Liver (tissue), 8 donors: ENCODE measurements at regions not wholly inside any gene's neighbourhood (a gene's known extent, or its start where the extent isn't known, plus 50 kb on each side); places are given as distances from the start of the nearest gene placed in this dataset.

ENCODE experiments used
- DNase-seq: peaks from one replicate; pipeline ENCODE4 v3.0.0-alpha.2; 2017; ENCODE audit warnings: low spot score
- H3K27ac ChIP-seq, 2 donors: one replicate each; pipeline ENCODE4 v1.7.0; 2013; ENCODE audit warnings: inconsistent platforms in 2 of 2, low read length in 2 of 2, control low read depth in 1 of 2, low read depth in 1 of 2, mild to moderate bottlenecking in 1 of 2
- H3K27me3 ChIP-seq, 4 donors: one replicate each; pipeline versions ENCODE4 v1.6.1 to v1.7.0; 2013; ENCODE audit warnings: low read length in 3 of 4, inconsistent platforms in 1 of 4, mild to moderate bottlenecking in 1 of 4, moderate library complexity in 1 of 4; ENCODE audit not compliant: control insufficient read depth in 4 of 4, insufficient read depth in 4 of 4
- H3K36me3 ChIP-seq, 4 donors: one replicate each; pipeline versions ENCODE4 v1.6.1 to v1.7.0; 2013; ENCODE audit warnings: low read length in 3 of 4, mild to moderate bottlenecking in 3 of 4, low read depth in 1 of 4, moderate library complexity in 1 of 4; ENCODE audit not compliant: control insufficient read depth in 4 of 4, insufficient read depth in 3 of 4
- H3K4me1 ChIP-seq, 4 donors: one replicate each; pipeline versions ENCODE4 v1.6.1 to v1.7.0; 2013; ENCODE audit warnings: low read length in 3 of 4, mild to moderate bottlenecking in 3 of 4, moderate library complexity in 1 of 4; ENCODE audit not compliant: control insufficient read depth in 4 of 4, insufficient read depth in 4 of 4
- H3K4me3 ChIP-seq, 3 donors: one replicate each; pipeline versions ENCODE4 v1.6.1 to v1.7.0; 2013; ENCODE audit warnings: low read length in 3 of 3, control low read depth in 1 of 3, low read depth in 1 of 3, mild to moderate bottlenecking in 1 of 3
- H3K9ac ChIP-seq, 2 donors: one replicate each; pipeline ENCODE4 v1.7.0; 2013; ENCODE audit warnings: low read length in 2 of 2, mild to moderate bottlenecking in 2 of 2, moderate library complexity in 2 of 2, control low read depth in 1 of 2, low read depth in 1 of 2
- H3K9me3 ChIP-seq, 4 donors: one replicate each; pipeline versions ENCODE4 v1.6.1 to v1.7.0; 2013; ENCODE audit warnings: low read length in 3 of 4; ENCODE audit not compliant: control insufficient read depth in 4 of 4
- EGR1 ChIP-seq, 2 donors: IDR thresholded peaks; 2 replicates each; pipeline ENCODE4 v1.6.1; 2016 to 2018; ENCODE audit warnings: antibody characterized with exemption in 2 of 2, low read depth in 2 of 2
- FOXA1 ChIP-seq: IDR thresholded peaks from 2 replicates; pipeline ENCODE4 v1.6.1; 2016; ENCODE audit warnings: antibody characterized with exemption
- FOXA2 ChIP-seq: IDR thresholded peaks from 2 replicates; pipeline ENCODE4 v1.6.1; 2016; ENCODE audit warnings: antibody characterized with exemption
- GABPA ChIP-seq, 2 donors: IDR thresholded peaks in 1 of 2; conservative IDR thresholded peaks in 1 of 2; 2 replicates each; pipeline ENCODE4 v1.6.1; 2016; ENCODE audit warnings: antibody characterized with exemption in 2 of 2, mild to moderate bottlenecking in 1 of 2, moderate library complexity in 1 of 2
- HNF4A ChIP-seq, 2 donors: conservative IDR thresholded peaks; 2 replicates each; pipeline ENCODE4 v1.6.1; 2016; ENCODE audit warnings: antibody characterized with exemption in 2 of 2, mild to moderate bottlenecking in 2 of 2
- HNF4G ChIP-seq: IDR thresholded peaks from 2 replicates; pipeline ENCODE4 v1.6.1; 2016; ENCODE audit warnings: antibody characterized with exemption
- JUND ChIP-seq, 2 donors: IDR thresholded peaks; 2 replicates each; pipeline ENCODE4 v1.6.1; 2016; ENCODE audit warnings: antibody characterized with exemption in 2 of 2
- NR2F2 ChIP-seq: IDR thresholded peaks from 2 replicates; pipeline ENCODE4 v1.6.1; 2016; ENCODE audit warnings: antibody characterized with exemption
- RAD21 ChIP-seq, 2 donors: IDR thresholded peaks; 2 replicates each; pipeline ENCODE4 v1.6.1; 2016; ENCODE audit warnings: antibody characterized with exemption in 2 of 2, mild to moderate bottlenecking in 2 of 2
- REST ChIP-seq: IDR thresholded peaks from 2 replicates; pipeline ENCODE4 v1.6.1; 2016; ENCODE audit warnings: antibody characterized with exemption, mild to moderate bottlenecking
- RXRA ChIP-seq, 2 donors: IDR thresholded peaks; 2 replicates each; pipeline ENCODE4 v1.6.1; 2017 to 2018; ENCODE audit warnings: antibody characterized with exemption in 2 of 2, mild to moderate bottlenecking in 1 of 2
- SP1 ChIP-seq: IDR thresholded peaks from 2 replicates; pipeline ENCODE4 v1.6.1; 2018; ENCODE audit warnings: antibody characterized with exemption, mild to moderate bottlenecking
- TAF1 ChIP-seq: conservative IDR thresholded peaks from 2 replicates; pipeline ENCODE4 v1.6.1; 2016; ENCODE audit warnings: antibody characterized with exemption, mild to moderate bottlenecking
- YY1 ChIP-seq: IDR thresholded peaks from 2 replicates; pipeline ENCODE4 v1.6.1; 2016; ENCODE audit warnings: antibody characterized with exemption, mild to moderate bottlenecking
- WGBS: extraction: QIAGEN DNeasy Blood & Tissue Kit; methylation state at CpG from one replicate; pipeline ENCODE4 v1.1.7; 2013; 5-methylcytosine and 5-hydroxymethylcytosine counted together
- TF ChIP-seq, protein P1 (sequence below): IDR thresholded peaks from 2 replicates; pipeline ENCODE4 v1.6.1; 2016; ENCODE audit warnings: antibody characterized with exemption
- TF ChIP-seq, protein P2 (sequence below): IDR thresholded peaks from 2 replicates; pipeline ENCODE4 v1.6.1; 2016; ENCODE audit warnings: antibody characterized with exemption
- TF ChIP-seq, protein P3 (sequence below): fragments of 150-350 bp; IDR thresholded peaks from 2 replicates; pipeline ENCODE4 v1.5.1; 2017; ENCODE audit warnings: improper control_type of control experiment, low read depth, low read length; ENCODE audit not compliant: missing input control
- TF ChIP-seq, protein P4 (sequence below): IDR thresholded peaks from 2 replicates; pipeline ENCODE4 v1.6.1; 2016; ENCODE audit warnings: antibody characterized with exemption
- donor health status: healthy.
- donor health status: healthy.
- donor health status: healthy.
- donor health status: healthy.
- donor health status: healthy.

- H3K4me3 ChIP-seq: no peak overlapping the region
- H3K4me1 ChIP-seq: no peaks in the 10 kb centered on the region
- no peak overlapping the region for H3K9ac ChIP-seq
- no peaks in the 10 kb centered on the region for H3K9me3 ChIP-seq
- WGBS: 86% methylated on average over 1 of the region's 1 CpG
- H3K27ac ChIP-seq: no peak overlapping the region
- no peaks in the 10 kb centered on the region for H3K27me3 ChIP-seq
- DNase-seq: no peak
- no peaks in the 10 kb centered on the region for H3K36me3 ChIP-seq
- no peak for TF ChIP-seq REST
- no peak for TF ChIP-seq HNF4G
- no peak for TF ChIP-seq YY1
- TF ChIP-seq GABPA (IDR thresholded peaks at IDR 0.05 in 1 of 2, conservative IDR thresholded peaks at IDR 0.05 in 1 of 2): no peak
- TF ChIP-seq JUND (IDR thresholded peaks at IDR 0.05): no peak
- TF ChIP-seq, protein P1, sequence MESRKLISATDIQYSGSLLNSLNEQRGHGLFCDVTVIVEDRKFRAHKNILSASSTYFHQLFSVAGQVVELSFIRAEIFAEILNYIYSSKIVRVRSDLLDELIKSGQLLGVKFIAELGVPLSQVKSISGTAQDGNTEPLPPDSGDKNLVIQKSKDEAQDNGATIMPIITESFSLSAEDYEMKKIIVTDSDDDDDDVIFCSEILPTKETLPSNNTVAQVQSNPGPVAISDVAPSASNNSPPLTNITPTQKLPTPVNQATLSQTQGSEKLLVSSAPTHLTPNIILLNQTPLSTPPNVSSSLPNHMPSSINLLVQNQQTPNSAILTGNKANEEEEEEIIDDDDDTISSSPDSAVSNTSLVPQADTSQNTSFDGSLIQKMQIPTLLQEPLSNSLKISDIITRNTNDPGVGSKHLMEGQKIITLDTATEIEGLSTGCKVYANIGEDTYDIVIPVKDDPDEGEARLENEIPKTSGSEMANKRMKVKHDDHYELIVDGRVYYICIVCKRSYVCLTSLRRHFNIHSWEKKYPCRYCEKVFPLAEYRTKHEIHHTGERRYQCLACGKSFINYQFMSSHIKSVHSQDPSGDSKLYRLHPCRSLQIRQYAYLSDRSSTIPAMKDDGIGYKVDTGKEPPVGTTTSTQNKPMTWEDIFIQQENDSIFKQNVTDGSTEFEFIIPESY: no peak
- TF ChIP-seq NR2F2: no peak
- TF ChIP-seq, protein P2, sequence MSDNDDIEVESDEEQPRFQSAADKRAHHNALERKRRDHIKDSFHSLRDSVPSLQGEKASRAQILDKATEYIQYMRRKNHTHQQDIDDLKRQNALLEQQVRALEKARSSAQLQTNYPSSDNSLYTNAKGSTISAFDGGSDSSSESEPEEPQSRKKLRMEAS: no peak
- TF ChIP-seq EGR1 (IDR thresholded peaks at IDR 0.05; ENCODE audit: low read depth in 2 of 2): no peak
- no peak for TF ChIP-seq FOXA2
- TF ChIP-seq SP1: no peak
- no peak for TF ChIP-seq RXRA (IDR thresholded peaks at IDR 0.05)
- no peak for TF ChIP-seq FOXA1
- TF ChIP-seq, protein P3, sequence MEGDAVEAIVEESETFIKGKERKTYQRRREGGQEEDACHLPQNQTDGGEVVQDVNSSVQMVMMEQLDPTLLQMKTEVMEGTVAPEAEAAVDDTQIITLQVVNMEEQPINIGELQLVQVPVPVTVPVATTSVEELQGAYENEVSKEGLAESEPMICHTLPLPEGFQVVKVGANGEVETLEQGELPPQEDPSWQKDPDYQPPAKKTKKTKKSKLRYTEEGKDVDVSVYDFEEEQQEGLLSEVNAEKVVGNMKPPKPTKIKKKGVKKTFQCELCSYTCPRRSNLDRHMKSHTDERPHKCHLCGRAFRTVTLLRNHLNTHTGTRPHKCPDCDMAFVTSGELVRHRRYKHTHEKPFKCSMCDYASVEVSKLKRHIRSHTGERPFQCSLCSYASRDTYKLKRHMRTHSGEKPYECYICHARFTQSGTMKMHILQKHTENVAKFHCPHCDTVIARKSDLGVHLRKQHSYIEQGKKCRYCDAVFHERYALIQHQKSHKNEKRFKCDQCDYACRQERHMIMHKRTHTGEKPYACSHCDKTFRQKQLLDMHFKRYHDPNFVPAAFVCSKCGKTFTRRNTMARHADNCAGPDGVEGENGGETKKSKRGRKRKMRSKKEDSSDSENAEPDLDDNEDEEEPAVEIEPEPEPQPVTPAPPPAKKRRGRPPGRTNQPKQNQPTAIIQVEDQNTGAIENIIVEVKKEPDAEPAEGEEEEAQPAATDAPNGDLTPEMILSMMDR: no peak
- no peak for TF ChIP-seq RAD21 (IDR thresholded peaks at IDR 0.05)
- no peak for TF ChIP-seq HNF4A (conservative IDR thresholded peaks at IDR 0.05)
- TF ChIP-seq, protein P4, sequence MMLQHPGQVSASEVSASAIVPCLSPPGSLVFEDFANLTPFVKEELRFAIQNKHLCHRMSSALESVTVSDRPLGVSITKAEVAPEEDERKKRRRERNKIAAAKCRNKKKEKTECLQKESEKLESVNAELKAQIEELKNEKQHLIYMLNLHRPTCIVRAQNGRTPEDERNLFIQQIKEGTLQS: no peak
- TF ChIP-seq TAF1: no peak
Measured at GRCh38 chr4:107151173-107151572, 115.1 kb upstream of the DKK2 start.
